MCF 10A (cell line): ENCODE measurements at regions not wholly inside any gene's neighbourhood (a gene's known extent, or its start where the extent isn't known, plus 50 kb on each side); places are given as distances from the start of the nearest gene placed in this dataset.

Source experiments
- BruUV-seq: library from RNA; stranded (reverse); fragments of 400-500 nt; replicated peaks from 2 replicates; lab custom pipeline; 2021; lab: Mats Ljungman, UMichigan
- CTCF ChIA-PET: fragments of 300-600 bp; sonication (Branson Sonifier 250); formaldehyde crosslinking; extraction: SDS; loops from one replicate; lab custom pipeline; 2021; ENCODE audit warnings: antibody characterized with exemption, inconsistent platforms; lab: Yijun Ruan, JAX
- POLR2A ChIA-PET: fragments of 300-600, 350-650 bp; sonication (Branson Sonifier 250); formaldehyde crosslinking; extraction: SDS; loops from one replicate; lab custom pipeline; 2020; ENCODE audit warnings: antibody characterized with exemption, inconsistent platforms; lab: Yijun Ruan, JAX
- DNase-seq: peaks from one replicate; pipeline ENCODE4 v3.0.0-alpha.2; 2018; ENCODE audit not compliant: unreplicated experiment
- H3K27ac Mint-ChIP-seq: one replicate; pipeline ENCODE4 v1.8.0; 2022; ENCODE audit warnings: mild to moderate bottlenecking, low read depth, mixed read lengths; ENCODE audit not compliant: unreplicated experiment
- H3K27me3 Mint-ChIP-seq: one replicate; pipeline ENCODE4 v1.8.0; 2022; ENCODE audit warnings: mixed read lengths; ENCODE audit not compliant: insufficient read depth, unreplicated experiment
- H3K36me3 Mint-ChIP-seq: one replicate; pipeline ENCODE4 v1.8.0; 2022; ENCODE audit warnings: mild to moderate bottlenecking, moderate library complexity, mixed read lengths; ENCODE audit not compliant: insufficient read depth, unreplicated experiment
- H3K4me1 Mint-ChIP-seq: one replicate; pipeline ENCODE4 v1.8.0; 2022; ENCODE audit warnings: mixed read lengths; ENCODE audit not compliant: insufficient read depth, unreplicated experiment
- H3K4me3 Mint-ChIP-seq: one replicate; pipeline ENCODE4 v1.8.0; 2022; ENCODE audit warnings: mild to moderate bottlenecking, moderate library complexity, mixed read lengths; ENCODE audit not compliant: unreplicated experiment
- H3K9me3 Mint-ChIP-seq: one replicate; pipeline ENCODE4 v1.8.0; 2022; ENCODE audit warnings: mixed read lengths; ENCODE audit not compliant: unreplicated experiment
- CTCF ChIP-seq: fragments of 200-600 bp; IDR thresholded peaks from one replicate; pipeline ENCODE4 v1.8.0; 2022; ENCODE audit warnings: antibody characterized with exemption, mild to moderate bottlenecking; ENCODE audit not compliant: unreplicated experiment
- intact Hi-C: fragments of 100-400 bp; cut with micrococcal nuclease; formaldehyde crosslinking; loops from 2 replicates; pipeline ENCODE4 v1.14.1; 2022

- H3K36me3 Mint-ChIP-seq = no peaks in the 10 kb centered on the region
- H3K4me3 Mint-ChIP-seq = no peak overlapping the region
- intact Hi-C loops = no loop called here
- no peak overlapping the region for H3K27ac Mint-ChIP-seq
- POLR2A ChIA-PET = interaction anchor here (0.6 kb wide), 1 partner anchor 72 kb away, joined by 3 read pairs; no protein-coding TSS in a partner anchor
- H3K9me3 Mint-ChIP-seq = no peaks in the 10 kb centered on the region
- H3K27me3 Mint-ChIP-seq = peaks cover 76% of the 10 kb centered on the region
- TF ChIP-seq CTCF = no peak
- BruUV-seq = no TSS peak
- H3K4me1 Mint-ChIP-seq = no peaks in the 10 kb centered on the region
- DNase-seq = no peak
- CTCF ChIA-PET = interaction anchor here (0.6 kb wide), 1 partner anchor 89 kb away, joined by 3 read pairs; no protein-coding TSS in a partner anchor
These were observed 264.7 kb downstream of the BUD13 start for GRCh38 chr11:116507849-116508695.

- no peak for DNase-seq
- Mint-ChIP-seq H3K36me3 (no peaks in the 10 kb centered on the region), H3K4me3 (no peak overlapping the region), H3K27ac (no peak overlapping the region), H3K9me3 (no peaks in the 10 kb centered on the region), H3K4me1 (no peaks in the 10 kb centered on the region), H3K27me3 (peaks cover 87% of the 10 kb centered on the region)
- ChIA-PET CTCF (no interaction called here), POLR2A (interaction anchor here (0.6 kb wide), 1 partner anchor 71 kb away, joined by 3 read pairs; no protein-coding TSS in a partner anchor)
- TF ChIP-seq CTCF = no peak
- intact Hi-C loops = no loop called here
- no TSS peak for BruUV-seq
These were observed 265.8 kb downstream of the BUD13 start for GRCh38 chr11:116507016-116507415.

- CTCF ChIA-PET = interaction anchor here (0.6 kb wide), 1 partner anchor 15 kb away, joined by 4 read pairs; no protein-coding TSS in a partner anchor
- DNase-seq = no peak
- Mint-ChIP-seq H3K9me3 (no peaks in the 10 kb centered on the region), H3K4me3 (no peak overlapping the region), H3K4me1 (no peaks in the 10 kb centered on the region), H3K27me3 (peaks cover 92% of the 10 kb centered on the region), H3K36me3 (no peaks in the 10 kb centered on the region), H3K27ac (no peak overlapping the region)
- BruUV-seq = no TSS peak
- POLR2A ChIA-PET = no interaction called here
- no peak for TF ChIP-seq CTCF
- intact Hi-C loops = no loop called here
These were observed 266.4 kb downstream of the BUD13 start for GRCh38 chr11:116506263-116506825.
